GM12864 (cell line): ENCODE measurements at regions not wholly inside any gene's neighbourhood (a gene's known extent, or its start where the extent isn't known, plus 50 kb on each side); places are given as distances from the start of the nearest gene placed in this dataset.

ENCODE experiments used
- DNase-seq: peaks from one replicate; pipeline ENCODE4 v3.0.0-alpha.2; 2011; ENCODE audit warnings: low read depth
- H3K4me3 ChIP-seq: 2 replicates; pipeline ENCODE4 v1.5.1; 2011; ENCODE audit warnings: mild to moderate bottlenecking, low read depth, low read length, control low read depth
- TF ChIP-seq, protein P1 (sequence below): IDR thresholded peaks from 2 replicates; pipeline ENCODE4 v1.5.1; 2011; ENCODE audit warnings: low read depth, mild to moderate bottlenecking, moderate library complexity, low read length, control low read depth, inconsistent platforms; ENCODE audit errors: missing control alignments

DNA sequence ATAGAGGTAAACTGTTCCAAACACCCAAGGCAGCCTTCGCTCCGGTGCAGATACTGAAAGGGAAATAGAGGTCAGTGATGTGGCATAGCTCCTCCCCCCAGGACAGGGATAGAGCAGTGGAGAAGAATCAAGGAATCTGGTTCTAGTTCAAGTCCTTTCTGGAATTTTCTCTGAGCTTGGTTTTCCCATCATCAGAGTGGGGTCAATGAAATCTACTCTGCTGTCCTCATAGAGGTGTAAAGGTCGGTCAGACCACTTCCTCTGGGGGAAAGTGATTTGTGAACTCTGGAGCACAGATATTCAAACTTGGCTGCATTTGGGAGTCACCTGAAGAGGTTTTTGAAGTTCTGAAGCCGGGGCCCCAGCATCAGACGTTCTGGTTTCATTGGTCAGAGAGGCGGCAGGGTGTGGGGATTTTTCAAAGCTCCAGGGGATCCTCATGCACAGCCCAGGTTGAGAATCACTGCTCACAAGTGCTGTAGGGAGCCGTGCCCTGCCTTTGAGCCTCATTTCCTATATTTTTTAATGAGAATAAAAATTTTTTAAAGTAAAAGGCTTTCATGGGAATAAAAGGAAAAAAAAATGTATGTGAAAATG lies 105.7 kb upstream of the RAD23B start:
- no peak for DNase-seq
- TF ChIP-seq, protein P1, sequence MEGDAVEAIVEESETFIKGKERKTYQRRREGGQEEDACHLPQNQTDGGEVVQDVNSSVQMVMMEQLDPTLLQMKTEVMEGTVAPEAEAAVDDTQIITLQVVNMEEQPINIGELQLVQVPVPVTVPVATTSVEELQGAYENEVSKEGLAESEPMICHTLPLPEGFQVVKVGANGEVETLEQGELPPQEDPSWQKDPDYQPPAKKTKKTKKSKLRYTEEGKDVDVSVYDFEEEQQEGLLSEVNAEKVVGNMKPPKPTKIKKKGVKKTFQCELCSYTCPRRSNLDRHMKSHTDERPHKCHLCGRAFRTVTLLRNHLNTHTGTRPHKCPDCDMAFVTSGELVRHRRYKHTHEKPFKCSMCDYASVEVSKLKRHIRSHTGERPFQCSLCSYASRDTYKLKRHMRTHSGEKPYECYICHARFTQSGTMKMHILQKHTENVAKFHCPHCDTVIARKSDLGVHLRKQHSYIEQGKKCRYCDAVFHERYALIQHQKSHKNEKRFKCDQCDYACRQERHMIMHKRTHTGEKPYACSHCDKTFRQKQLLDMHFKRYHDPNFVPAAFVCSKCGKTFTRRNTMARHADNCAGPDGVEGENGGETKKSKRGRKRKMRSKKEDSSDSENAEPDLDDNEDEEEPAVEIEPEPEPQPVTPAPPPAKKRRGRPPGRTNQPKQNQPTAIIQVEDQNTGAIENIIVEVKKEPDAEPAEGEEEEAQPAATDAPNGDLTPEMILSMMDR, result no peak
- H3K4me3 ChIP-seq, result no peak overlapping the region

DNA sequence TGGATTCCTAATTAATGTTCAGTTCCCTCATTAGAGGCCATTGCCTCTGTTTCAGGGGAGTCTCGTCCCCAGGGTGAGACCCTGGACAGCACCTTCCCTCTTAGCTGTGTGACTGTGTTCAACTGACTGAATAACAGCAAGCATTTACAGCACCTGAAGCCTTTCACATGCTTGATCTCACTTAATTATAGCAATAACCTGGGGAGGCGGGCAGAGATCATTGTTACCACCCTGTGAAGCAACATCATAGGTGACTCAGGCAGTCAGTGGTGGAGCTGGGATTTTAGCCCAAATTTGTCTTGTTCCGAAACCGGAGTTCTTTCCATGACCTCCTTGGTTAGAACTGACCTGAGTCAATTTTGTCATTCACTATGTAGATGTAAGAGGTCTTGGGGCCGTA lies 105.2 kb upstream of the RAD23B start:
- TF ChIP-seq, protein P1, result no peak
- DNase-seq, result no peak
- H3K4me3 ChIP-seq, result no peak overlapping the region

DNA sequence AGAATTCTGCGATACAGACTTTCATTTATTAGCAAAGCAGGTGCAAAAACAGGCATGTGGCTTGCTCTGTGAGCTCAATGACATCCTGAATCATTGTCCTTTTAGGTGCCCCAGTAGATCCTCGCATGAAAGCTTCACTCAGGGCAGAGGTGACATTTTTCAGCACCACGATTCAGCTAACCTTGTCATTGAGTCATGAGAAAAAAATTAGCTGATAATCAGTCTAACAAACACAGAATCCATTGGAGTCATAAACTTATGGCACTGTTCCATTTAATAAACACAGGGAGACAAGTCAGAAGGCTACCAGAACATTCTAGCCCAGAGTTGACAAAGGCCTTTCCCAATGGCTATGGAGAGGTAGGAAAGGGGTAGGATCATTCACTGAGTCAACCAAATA lies 104.8 kb upstream of the RAD23B start:
- no peak overlapping the region for H3K4me3 ChIP-seq
- TF ChIP-seq, protein P1, result no peak
- no peak for DNase-seq

DNA sequence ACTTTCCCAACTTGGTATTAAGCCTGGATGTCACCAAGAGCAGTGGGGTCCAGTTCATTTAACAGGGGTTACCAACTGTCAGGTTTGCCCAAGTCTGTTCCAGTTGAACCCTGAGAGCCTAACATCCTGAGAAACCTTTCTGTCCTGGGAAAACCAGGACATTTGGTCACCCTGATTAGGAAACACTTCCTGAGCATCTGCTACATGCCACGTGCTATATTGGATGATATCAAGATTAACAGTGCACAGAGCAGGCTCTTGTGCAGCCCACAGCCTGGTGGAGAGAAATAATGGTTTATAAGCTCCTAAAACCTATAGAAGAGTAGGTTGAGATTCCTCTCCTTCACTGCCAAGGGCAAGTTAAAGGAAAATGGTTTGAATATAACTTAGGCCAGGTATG lies 102.9 kb upstream of the RAD23B start:
- TF ChIP-seq, protein P1, result no peak
- no peak overlapping the region for H3K4me3 ChIP-seq
- DNase-seq, result no peak

DNA sequence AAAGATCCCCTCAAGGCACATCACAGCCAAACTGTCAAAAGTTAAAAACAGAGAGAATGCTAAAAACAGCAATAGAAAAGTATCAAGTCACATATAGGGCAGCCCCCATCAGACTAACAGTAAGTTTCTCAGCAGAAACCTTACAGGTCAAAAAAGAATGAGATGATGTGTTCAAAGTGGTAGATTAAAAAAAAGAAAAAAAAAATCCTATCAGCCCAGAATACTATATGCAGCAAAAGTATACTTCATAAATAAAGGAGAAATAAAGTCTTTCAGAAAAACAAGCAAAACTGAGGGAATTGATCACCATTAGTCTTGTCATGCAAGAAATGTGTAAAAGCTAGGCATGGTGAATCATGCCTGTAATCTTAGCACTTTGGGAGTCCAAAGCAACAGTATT lies 99.9 kb upstream of the RAD23B start:
- H3K4me3 ChIP-seq, result no peak overlapping the region
- TF ChIP-seq, protein P1, result no peak
- DNase-seq, result no peak

DNA sequence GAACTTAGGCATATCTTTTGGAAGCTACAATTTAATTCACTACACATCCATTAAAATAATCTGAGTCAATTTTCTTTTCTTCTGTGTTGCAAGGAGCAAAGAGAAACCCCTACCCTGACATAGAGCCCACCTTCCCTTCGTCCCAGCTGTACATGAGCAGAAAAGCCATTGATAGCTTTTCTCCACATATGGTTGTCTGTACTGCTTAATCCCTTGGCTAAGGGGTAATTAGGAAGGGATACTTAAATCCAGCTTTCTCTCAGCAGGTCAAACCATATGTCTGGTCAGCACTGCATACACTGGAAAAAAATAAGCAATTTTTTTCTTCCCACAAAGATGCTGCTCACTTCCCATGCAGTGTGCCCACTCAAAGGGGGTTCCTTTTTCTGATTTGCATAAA lies 94.7 kb upstream of the RAD23B start:
- no peak overlapping the region for H3K4me3 ChIP-seq
- TF ChIP-seq, protein P1, result no peak
- DNase-seq, result no peak
